Stimulated activated CD4-positive, alpha-beta T cell treated with anti-CD3 and anti-CD28 coated beads, TNF-alpha, amount 100 ng/mL, for 48 hours (primary cell): ENCODE measurements at regions not wholly inside any gene's neighbourhood (a gene's known extent, or its start where the extent isn't known, plus 50 kb on each side); places are given as distances from the start of the nearest gene placed in this dataset.
"Not testable (repeated sequence)": the region's sequence is repeated elsewhere in the genome, so short reads cannot be mapped to it uniquely, and the experiment has no call there.

ENCODE experiments used
- DNase-seq, 3 donors: peaks; one replicate each; pipeline ENCODE4 v3.0.0-alpha.2; 2020; ENCODE audit warnings: low read depth in 3 of 3

- DNase-seq = no peak
Observed at GRCh38 chr14:34098045-34098984, 147.4 kb upstream of the EGLN3 start.

GRCh38 chr14:34097644-34098043 is 146.8 kb upstream of the EGLN3 start:
- DNase-seq = no peak

- DNase-seq = no peak
Observed at GRCh38 chr14:34094384-34094783, 143.5 kb upstream of the EGLN3 start.

DNA sequence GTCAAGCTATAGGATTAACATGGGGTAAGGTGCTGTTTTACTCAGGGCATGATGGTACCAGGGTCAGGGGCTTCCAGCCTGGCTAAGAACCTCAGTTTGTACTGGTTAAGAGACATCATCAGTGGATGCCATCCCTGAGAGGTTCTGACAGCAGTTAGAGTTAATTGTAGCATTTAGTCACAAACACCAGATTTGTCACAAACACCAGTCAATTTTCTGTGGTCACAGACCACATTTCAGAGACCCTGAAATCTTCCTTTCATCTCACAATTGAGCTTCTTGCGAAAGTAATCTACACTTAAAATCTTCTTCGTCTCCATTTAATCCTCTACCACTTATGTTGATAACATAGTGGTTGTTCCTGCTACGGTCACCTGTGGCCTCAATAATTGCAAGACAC is 143.0 kb upstream of the EGLN3 start:
- DNase-seq = no peak

DNA sequence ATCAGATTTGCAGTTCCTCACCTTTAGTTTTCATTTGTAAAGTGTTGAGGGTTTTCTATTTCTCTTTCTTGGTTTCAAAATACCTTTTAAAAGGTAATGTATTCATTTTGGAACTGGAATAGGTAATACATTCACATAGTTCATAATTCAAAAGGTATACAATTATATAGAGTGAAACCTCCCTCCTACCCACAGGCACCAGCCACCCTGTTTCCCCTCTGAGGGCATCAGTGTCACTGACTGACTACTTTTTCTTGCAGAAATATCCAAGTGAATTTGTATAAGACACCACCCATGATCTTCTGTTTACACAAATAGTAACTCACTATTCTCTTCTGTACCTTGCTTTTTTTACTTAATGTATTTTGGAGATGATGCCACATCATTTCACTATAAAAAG is 139.6 kb upstream of the EGLN3 start:
- DNase-seq = no peak

- DNase-seq = no peak
Observed at GRCh38 chr14:34088914-34089313, 138.0 kb upstream of the EGLN3 start.

DNA sequence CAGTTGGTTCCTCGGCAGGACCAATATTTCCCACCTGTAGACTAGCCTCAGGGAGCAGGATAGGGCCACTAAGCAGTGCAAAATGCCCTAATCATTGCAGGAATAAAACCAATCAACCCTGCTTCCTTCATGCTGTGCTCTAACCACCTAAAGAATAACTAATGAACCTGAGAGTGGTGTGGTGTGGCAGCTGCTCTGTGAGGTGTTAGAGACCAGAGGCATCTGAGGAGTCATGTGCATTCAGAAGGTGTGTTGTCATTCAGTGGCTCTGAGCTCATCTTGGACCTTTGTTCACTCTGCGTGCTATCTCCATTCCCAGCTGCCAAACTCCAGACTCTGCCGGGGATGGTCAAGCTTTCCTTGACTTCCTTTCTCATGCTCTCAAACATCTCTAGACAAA is 136.7 kb upstream of the EGLN3 start:
- DNase-seq = no peak

- no peak for DNase-seq
Observed at GRCh38 chr14:34086223-34086757, 135.4 kb upstream of the EGLN3 start.

DNA sequence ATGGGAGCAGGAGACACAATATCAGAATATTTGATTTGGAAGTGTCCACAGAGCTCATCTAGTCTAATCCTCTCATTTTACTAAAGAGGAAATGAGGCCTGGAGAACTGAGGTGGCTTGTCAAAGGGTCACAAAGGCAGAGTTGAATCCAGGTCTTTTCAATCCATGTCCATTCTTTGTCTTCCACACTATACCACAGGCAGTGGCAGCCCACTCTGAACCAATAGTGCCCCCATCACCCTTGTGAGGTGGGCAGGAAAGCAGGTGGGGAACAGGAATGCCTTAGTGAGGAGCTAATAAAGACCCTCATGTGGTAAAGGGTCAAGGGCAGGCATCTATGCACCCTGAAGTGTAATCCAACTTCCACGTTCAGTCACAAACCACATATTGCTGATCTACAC is 134.8 kb upstream of the EGLN3 start:
- no peak for DNase-seq

DNA sequence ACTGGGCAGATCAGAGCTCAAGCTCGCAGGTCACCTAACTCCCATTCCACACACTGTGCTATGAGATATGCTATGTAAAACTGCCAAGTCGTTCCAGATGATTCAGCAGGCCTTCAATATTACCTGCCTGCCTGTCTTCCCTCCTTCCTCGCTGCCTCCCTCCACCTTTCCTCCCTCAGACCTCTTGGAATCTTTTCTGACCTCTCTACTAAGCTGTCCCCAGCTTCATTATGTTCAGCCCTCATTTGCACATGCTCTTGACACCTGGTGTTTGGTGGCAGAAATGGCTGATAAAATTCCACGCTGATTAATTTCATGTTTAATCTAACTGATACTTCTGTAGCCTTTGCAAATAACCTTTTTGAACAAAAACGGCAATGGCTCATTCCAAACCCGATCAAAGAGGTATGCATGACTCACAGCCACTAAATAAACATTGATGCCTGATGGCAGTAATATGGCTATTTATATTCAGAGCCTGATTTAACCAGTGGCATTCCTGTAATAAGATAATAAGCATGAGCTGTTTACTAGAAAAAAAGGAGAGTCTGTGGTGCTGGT is 130.8 kb upstream of the EGLN3 start:
- DNase-seq = no peak

DNA sequence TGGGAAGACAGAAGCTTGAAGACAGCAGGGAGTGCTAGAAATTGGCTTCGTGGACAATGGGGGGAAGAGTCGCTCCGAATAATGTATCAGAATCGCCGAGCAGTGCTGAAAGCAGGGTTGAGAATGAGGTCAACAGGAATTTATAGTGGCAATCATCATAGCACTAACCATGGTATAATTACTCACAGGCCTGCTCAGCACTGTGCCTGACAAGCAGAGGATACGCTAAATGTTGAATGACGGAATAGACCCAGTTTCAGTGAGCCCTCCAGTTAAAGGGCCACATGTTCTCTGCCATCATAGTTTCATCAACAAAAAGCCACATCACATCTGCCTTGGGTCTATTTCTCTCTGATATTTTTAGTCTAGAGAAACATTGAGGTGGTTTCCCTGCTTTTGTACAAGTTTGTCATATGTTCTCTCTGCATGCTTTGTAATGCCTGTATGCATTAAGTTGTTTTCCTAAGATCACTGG is 130.3 kb upstream of the EGLN3 start:
- no peak for DNase-seq

DNA sequence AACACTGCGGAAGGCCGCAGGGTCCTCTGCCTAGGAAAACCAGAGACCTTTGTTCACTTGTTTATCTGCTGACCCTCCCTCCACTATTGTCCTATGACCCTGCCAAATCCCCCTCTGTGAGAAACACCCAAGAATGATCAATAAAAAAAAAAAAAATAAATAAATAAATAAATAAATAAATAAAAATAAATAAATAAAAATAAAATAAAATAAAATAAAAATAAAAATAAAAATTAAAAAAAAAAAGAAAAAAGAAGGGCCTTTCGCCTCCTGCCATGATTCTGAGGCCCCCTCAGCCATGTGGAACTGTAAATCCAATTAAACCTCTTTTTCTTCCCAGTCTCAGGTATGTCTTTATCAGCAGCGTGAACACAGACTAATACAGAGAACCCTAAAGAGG is 128.8 kb upstream of the EGLN3 start:
- not testable (repeated sequence) for DNase-seq

GRCh38 chr14:34078117-34078743 is 127.4 kb upstream of the EGLN3 start:
- DNase-seq = no peak

DNA sequence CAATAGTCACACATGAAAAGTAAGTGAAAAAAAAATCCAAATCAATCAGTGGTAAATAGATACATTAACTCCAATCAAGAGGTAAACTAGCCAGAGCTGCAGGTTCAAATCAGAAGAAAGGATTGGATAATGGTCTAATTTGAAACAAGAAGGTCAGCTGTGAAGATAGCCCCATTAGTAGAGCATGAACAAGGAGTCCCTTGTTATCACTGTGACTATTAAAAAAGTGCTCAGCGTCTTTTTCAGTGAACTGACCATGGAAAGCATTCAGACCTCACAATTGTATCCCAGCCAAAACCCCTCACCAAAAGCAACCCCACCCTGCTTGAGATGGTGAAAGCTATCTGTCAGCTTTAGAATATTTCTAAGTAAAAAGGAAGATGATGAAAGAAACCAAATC is 125.0 kb upstream of the EGLN3 start:
- DNase-seq = no peak

- DNase-seq = no peak
Observed at GRCh38 chr14:34075042-34075744, 124.3 kb upstream of the EGLN3 start.

DNA sequence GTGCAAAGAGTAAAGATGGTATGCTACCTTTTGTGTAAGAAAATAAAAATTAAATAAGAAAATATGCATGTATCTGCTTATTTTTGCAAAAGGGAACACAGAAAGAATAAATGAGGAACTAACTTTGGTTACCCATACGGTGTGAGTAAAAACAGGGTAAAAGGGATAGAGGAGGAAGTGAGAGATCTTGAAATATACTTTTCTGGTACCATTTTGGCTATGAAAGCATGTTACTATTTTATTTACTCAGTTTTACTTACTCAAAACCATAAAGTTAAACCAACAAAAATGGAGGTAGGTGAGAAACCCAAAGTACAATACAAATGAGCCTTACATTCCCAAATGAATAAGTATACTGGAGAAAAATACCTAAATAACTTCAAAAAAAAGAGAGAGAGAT is 122.0 kb upstream of the EGLN3 start:
- no peak for DNase-seq

- no peak for DNase-seq
Observed at GRCh38 chr14:34072401-34072800, 121.5 kb upstream of the EGLN3 start.

DNA sequence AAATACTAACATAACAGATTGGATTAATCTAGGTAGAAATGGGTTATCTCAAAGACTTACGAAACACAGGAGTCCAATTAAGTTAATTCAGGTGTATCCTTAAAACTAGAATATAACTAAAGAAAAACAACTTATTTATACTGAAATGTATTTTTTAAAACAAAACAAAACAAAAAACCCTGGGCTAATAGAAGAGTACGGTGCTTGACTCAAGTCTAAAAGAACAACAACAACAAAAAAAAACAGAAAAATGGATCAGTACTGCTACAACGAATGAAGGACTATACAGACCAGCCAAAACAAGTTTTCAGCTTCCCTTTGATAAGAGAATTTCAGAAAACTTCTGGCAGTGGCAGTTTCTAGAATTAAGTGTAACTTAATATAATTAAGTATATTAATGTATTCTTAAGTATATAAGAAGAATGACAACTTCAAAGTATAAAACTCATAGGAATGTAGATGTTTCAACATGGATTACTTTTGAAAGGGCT is 120.1 kb upstream of the EGLN3 start:
- DNase-seq = no peak

DNA sequence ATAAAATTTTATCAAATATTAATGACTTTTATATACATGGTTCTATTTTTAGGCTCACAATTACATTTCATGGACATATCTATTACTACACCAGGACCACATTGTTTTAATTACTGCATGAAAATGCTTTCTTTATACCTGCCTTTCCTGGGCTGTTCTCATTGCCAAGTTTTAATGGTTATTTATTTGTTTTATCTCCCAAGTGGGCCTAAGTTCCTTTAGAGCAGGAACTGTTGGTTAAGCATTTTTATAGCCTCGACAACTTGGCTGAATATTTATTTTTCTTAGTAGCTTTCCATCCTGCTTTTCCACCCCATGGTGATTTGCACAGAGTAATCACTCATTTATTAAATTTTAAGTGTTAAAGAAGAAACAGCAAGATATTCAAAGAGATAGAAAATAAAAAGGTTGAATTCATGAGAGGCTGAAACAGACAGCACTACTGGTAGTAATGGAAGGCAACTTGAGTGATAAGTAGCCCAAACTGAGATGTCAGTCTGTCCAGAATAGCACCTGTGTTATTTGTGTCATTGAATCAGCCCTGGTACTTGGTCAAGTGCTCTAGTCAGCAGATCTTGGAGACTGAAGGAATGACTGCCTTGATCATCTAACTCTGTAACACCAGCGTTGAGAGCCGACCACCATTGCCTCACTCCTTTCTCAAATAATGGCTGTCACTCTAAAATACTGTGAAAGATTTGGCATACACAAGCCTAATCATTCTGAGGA is 119.1 kb upstream of the EGLN3 start:
- DNase-seq = no peak

DNA sequence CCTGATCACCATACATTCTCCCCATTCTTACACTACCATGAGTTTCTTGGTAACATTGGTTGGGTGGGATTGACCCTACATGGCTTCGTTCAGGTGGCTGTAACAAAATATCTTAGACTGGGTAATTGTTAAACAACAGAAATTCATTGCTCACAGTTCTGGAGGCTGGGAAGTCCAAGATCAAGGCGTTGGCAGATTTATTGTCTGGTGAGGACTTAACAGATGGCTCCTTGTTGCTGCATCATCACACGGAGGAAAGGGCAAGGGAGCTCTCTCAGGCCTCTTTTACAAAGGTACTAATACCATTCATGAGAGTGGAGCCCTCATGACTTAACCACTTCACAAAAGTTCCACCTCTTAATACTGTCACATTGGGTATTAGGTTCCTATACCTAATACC is 116.7 kb upstream of the EGLN3 start:
- DNase-seq = no peak
